GM12878 (cell line): ENCODE measurements at regions not wholly inside any gene's neighbourhood (a gene's known extent, or its start where the extent isn't known, plus 50 kb on each side); places are given as distances from the start of the nearest gene placed in this dataset.

Source experiments
- ATAC-seq: fragments of 200-7000 bp; cut with Tn5 transposase; 3 replicates; pipeline ENCODE4 v1.9.1; 2020; ENCODE audit warnings: mild to moderate bottlenecking, moderate library complexity
- BruUV-seq: library from RNA; stranded (reverse); fragments of 400-500 nt; replicated peaks from 2 replicates; lab custom pipeline; 2021; lab: Mats Ljungman, UMichigan
- CTCF ChIA-PET: fragments of 300-600 bp; sonication (Branson Sonifier 250); formaldehyde crosslinking; extraction: SDS; loops from one replicate; lab custom pipeline; 2021; ENCODE audit warnings: inconsistent platforms; lab: Yijun Ruan, JAX
- POLR2A ChIA-PET: fragments of 350-600 bp; formaldehyde crosslinking; extraction: SDS; loops from one replicate; lab custom pipeline; 2021; ENCODE audit warnings: inconsistent platforms; lab: Charles Lee
- RAD21 ChIA-PET: fragments of 300-600 bp; sonication (Branson Sonifier 250); formaldehyde crosslinking; loops from one replicate; lab custom pipeline; 2023; ENCODE audit warnings: antibody characterized with exemption; ENCODE audit not compliant: unreplicated experiment; lab: Charles Lee
- SMC1A ChIA-PET: fragments of 300-600 bp; sonication (Branson Sonifier 250); formaldehyde crosslinking; loops from one replicate; lab custom pipeline; 2023; ENCODE audit not compliant: unreplicated experiment, uncharacterized antibody; lab: Charles Lee
- DNase-seq: peaks from one replicate; pipeline ENCODE4 v3.0.0-alpha.2; 2011; ENCODE audit warnings: low read depth, low spot score
- FAIRE-seq: peaks from 3 replicates; lab custom pipeline; 2011; peaks lifted over from hg19 to GRCh38; lab: Jason Lieb, UNC
- H2AFZ ChIP-seq: 2 replicates; pipeline ENCODE4 v1.6.0; 2011; ENCODE audit warnings: low read depth, low read length, control low read depth; ENCODE audit not compliant: control insufficient read depth
- H3K27ac ChIP-seq: 2 replicates; pipeline ENCODE4 v1.5.1; 2011; ENCODE audit warnings: control low read depth; ENCODE audit not compliant: control insufficient read depth, insufficient read depth
- H3K27me3 ChIP-seq, 2 experiments: replicated peaks in 1 of 2; 2 replicates each; pipeline versions ENCODE4 v1.6.0 to v1.6.1; 2011; ENCODE audit warnings: low read length in 1 of 2; ENCODE audit not compliant: control insufficient read depth in 2 of 2, insufficient read depth in 2 of 2
- H3K36me3 ChIP-seq, 2 experiments: 2 replicates each; pipeline ENCODE4 v1.5.1; 2011; ENCODE audit warnings: low read length in 1 of 2; ENCODE audit not compliant: control insufficient read depth in 2 of 2, insufficient read depth in 2 of 2
- H3K4me1 ChIP-seq: 2 replicates; pipeline ENCODE4 v1.6.1; 2011; ENCODE audit warnings: mild to moderate bottlenecking, low read length, moderate library complexity, mixed read lengths; ENCODE audit not compliant: control insufficient read depth, insufficient read depth
- H3K4me2 ChIP-seq: 2 replicates; pipeline ENCODE4 v1.6.0; 2011; ENCODE audit warnings: control low read depth; ENCODE audit not compliant: control insufficient read depth, insufficient read depth
- H3K4me3 ChIP-seq: fragments of 200-600 bp; sonication (generic); 2 replicates; pipeline ENCODE4 v1.5.1; 2016
- H3K79me2 ChIP-seq: 2 replicates; pipeline ENCODE4 v1.6.0; 2011; ENCODE audit warnings: low read length; ENCODE audit not compliant: control insufficient read depth, insufficient read depth
- H3K9ac ChIP-seq: 2 replicates; pipeline ENCODE4 v1.8.0; 2011; ENCODE audit warnings: low read length, control low read depth, mixed read lengths; ENCODE audit not compliant: control insufficient read depth, insufficient read depth
- H3K9me3 ChIP-seq: replicated peaks from 3 replicates; pipeline ENCODE4 v1.5.1; 2011; ENCODE audit warnings: mild to moderate bottlenecking, low read length; ENCODE audit not compliant: control insufficient read depth, insufficient read depth
- H4K20me1 ChIP-seq: 2 replicates; pipeline ENCODE4 v1.6.0; 2011; ENCODE audit not compliant: control insufficient read depth, insufficient read depth
- CHD2 ChIP-seq: IDR thresholded peaks from 2 replicates; pipeline ENCODE4 v1.6.1; 2011; ENCODE audit warnings: low read depth, low read length, improper control_type of control experiment, borderline replicate concordance
- FOXK2 ChIP-seq: fragments of 450-650 bp; IDR thresholded peaks from 2 replicates; pipeline ENCODE4 v1.6.1; 2017; ENCODE audit warnings: mild to moderate bottlenecking, moderate library complexity
- HSF1 ChIP-seq: fragments of 150-350 bp; IDR thresholded peaks from 2 replicates; pipeline ENCODE4 v1.6.1; 2014; ENCODE audit warnings: mild to moderate bottlenecking, low read depth, low read length
- IRF3 ChIP-seq: fragments of 450-650 bp; IDR thresholded peaks from 2 replicates; pipeline ENCODE4 v1.6.1; 2014; ENCODE audit warnings: mild to moderate bottlenecking
- MTA2 ChIP-seq: fragments of 450-650 bp; IDR thresholded peaks from 2 replicates; pipeline ENCODE4 v1.6.1; 2016; ENCODE audit warnings: low read depth, mild to moderate bottlenecking, moderate library complexity
- MYC ChIP-seq: IDR thresholded peaks from 2 replicates; pipeline ENCODE4 v1.6.1; 2011; ENCODE audit warnings: mild to moderate bottlenecking, low read length, moderate library complexity, inconsistent platforms; ENCODE audit not compliant: insufficient read depth, insufficient replicate concordance, insufficient read length, severe bottlenecking
- NFYA ChIP-seq: IDR thresholded peaks from 2 replicates; pipeline ENCODE4 v1.6.1; 2011; ENCODE audit warnings: low read depth, mild to moderate bottlenecking, low read length, improper control_type of control experiment, borderline replicate concordance
- PKNOX1 ChIP-seq: fragments of 450-650 bp; IDR thresholded peaks from 2 replicates; pipeline ENCODE4 v1.6.1; 2016; ENCODE audit warnings: mild to moderate bottlenecking
- POLR2AphosphoS5 ChIP-seq: IDR thresholded peaks from 2 replicates; pipeline ENCODE4 v1.6.1; 2011; ENCODE audit warnings: mild to moderate bottlenecking, low read length, inconsistent platforms
- TCF7 ChIP-seq: IDR thresholded peaks from 2 replicates; pipeline ENCODE4 v1.6.1; 2014; ENCODE audit warnings: antibody characterized with exemption, borderline replicate concordance
- ZBTB11 ChIP-seq: fragments of 450-650 bp; formaldehyde crosslinking; IDR thresholded peaks from 2 replicates; pipeline ENCODE4 v1.5.0; 2022; ENCODE audit warnings: mild to moderate bottlenecking, missing genetic modification characterization
- WGBS: methylation state at CpG from one replicate; pipeline ENCODE4 v1.1.6; 2016; ENCODE audit warnings: low lambda C conversion rate; ENCODE audit not compliant: insufficient replicate concordance, insufficient coverage; ENCODE audit errors: missing lambda C conversion rate; 5-methylcytosine and 5-hydroxymethylcytosine counted together
- in situ Hi-C: fragments of 300-500 bp; cut with MboI; formaldehyde crosslinking; loops from 9 replicates; pipeline ENCODE4 v1.14.3; 2018; ENCODE audit warnings: mixed read lengths
- intact Hi-C: fragments of 100-400 bp; cut with micrococcal nuclease; formaldehyde crosslinking; loops from one replicate; pipeline ENCODE4 v1.14.2; 2022; ENCODE audit not compliant: unreplicated experiment

- SMC1A ChIA-PET = interaction anchor here (0.7 to 0.9 kb wide), 2 partner anchors 9 to 245 kb away, joined by 3 read pairs; no protein-coding TSS in a partner anchor
- Histone ChIP-seq H3K36me3 (no peaks in the 10 kb centered on the region), H3K4me2 (no peak overlapping the region), H3K79me2 (no peaks in the 10 kb centered on the region), H4K20me1 (no peaks in the 10 kb centered on the region), H2AFZ (no peak overlapping the region), H3K27me3 (no peaks in the 10 kb centered on the region), H3K27ac (no peak overlapping the region), H3K4me1 (no peaks in the 10 kb centered on the region), H3K4me3 (no peak overlapping the region), H3K9me3 (no peaks in the 10 kb centered on the region), H3K9ac (no peak overlapping the region)
- 0% methylated on average over 4 of the region's 4 CpGs for WGBS
- in situ Hi-C loops = no loop called here
- BruUV-seq = no TSS peak
- ATAC-seq (no peak), DNase-seq (no peak), FAIRE-seq (no peak)
- no peak for TF ChIP-seq MYC
- intact Hi-C loops = no loop called here
- CTCF ChIA-PET = no interaction called here
- POLR2A ChIA-PET = no interaction called here
- RAD21 ChIA-PET = no interaction called here
Observed at GRCh38 chr20:12394786-12395185, 477.1 kb downstream of the BTBD3 start.

GRCh38 chr20:12395353-12395752 lies 477.7 kb downstream of the BTBD3 start:
- Histone ChIP-seq H4K20me1 (no peaks in the 10 kb centered on the region), H3K79me2 (no peaks in the 10 kb centered on the region), H3K4me3 (no peak overlapping the region), H3K9me3 (no peaks in the 10 kb centered on the region), H3K4me1 (no peaks in the 10 kb centered on the region), H3K4me2 (no peak overlapping the region), H3K9ac (no peak overlapping the region), H3K27me3 (no peaks in the 10 kb centered on the region), H3K27ac (no peak overlapping the region), H3K36me3 (no peaks in the 10 kb centered on the region), H2AFZ (no peak overlapping the region)
- no peak for TF ChIP-seq NFYA
- no peak for TF ChIP-seq MTA2
- TF ChIP-seq TCF7 = no peak
- TF ChIP-seq FOXK2 = no peak
- TF ChIP-seq CHD2 = no peak
- TF ChIP-seq HSF1 = no peak
- TF ChIP-seq ZBTB11 (CRISPR knock-in tag) = no peak
- TF ChIP-seq PKNOX1 = no peak
- no peak for TF ChIP-seq IRF3
- TF ChIP-seq POLR2AphosphoS5 = no peak
- intact Hi-C loops = no loop called here
- ChIA-PET POLR2A (no interaction called here), SMC1A (no interaction called here), CTCF (no interaction called here), RAD21 (no interaction called here)
- in situ Hi-C loops = no loop called here
- BruUV-seq = no TSS peak
- FAIRE-seq = no peak
- no peak for ATAC-seq
- no peak for DNase-seq
- WGBS = 13% methylated on average over 3 of the region's 3 CpGs
